CD4-positive, alpha-beta T cell treated with Interleukin-17A for 4 hours (primary cell): ENCODE measurements at regions not wholly inside any gene's neighbourhood (a gene's known extent, or its start where the extent isn't known, plus 50 kb on each side); places are given as distances from the start of the nearest gene placed in this dataset.
"Not testable (repeated sequence)": the region's sequence is repeated elsewhere in the genome, so short reads cannot be mapped to it uniquely, and the experiment has no call there.

Experiments
- DNase-seq: peaks from one replicate; pipeline ENCODE4 v3.0.0-alpha.2; 2020; ENCODE audit warnings: mixed read lengths

DNA sequence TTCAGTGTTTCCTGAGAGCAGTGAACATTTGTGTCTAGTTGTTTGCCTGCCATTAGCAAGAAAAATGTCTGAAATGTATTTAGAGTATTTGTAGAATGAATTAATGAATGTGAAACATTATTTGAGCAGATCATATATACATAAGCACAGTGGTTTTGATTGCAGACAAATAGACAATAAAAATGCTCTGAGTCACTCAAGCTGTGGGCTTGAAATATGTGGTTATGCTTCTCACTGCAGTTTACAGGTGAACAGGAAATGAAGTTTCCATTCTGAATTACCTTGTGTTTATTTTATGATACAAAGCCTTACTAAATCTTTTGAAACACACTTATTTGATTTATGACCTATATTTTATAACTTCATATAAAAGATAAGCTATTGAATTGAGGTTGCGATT lies 827.7 kb downstream of the TMTC2 start:
- DNase-seq = no peak

DNA sequence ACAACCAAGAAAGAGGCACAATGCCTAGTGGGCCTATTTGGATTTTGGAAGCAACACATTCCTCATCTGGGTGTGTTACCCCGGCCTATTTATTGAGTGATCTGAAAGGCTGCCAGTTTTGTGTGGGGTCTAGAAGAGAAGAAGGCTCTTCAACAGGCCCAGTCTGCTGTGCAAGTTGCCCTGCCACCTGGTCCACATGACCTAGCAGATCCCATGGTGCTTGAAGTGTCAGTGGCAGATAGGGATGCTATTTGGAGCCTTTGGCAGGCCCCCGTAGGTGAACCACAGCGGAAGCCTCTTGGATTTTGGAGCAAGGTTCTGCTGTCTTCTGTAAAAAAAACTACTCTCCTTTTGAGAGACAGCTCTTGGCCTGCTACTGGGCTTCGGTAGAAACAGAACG lies 820.1 kb downstream of the TMTC2 start:
- no peak for DNase-seq

DNA sequence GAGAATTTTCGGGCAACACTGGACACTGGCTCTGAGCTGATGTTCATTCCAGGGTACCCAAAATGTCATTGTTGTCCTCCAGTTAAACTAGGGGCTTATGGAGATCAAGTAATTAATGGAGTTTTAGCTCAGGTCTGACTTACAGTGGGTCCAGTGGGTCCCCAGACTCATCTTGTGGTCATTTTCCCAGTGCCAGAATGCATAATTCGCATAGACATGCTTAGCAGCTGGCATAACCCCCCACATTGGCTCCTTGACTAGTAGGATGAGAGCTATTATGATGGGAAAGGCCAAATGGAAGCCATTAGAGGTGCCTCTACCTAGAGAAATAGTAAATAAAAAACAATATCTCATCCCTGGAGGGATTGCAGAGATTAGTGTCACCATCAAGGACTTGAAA lies 818.9 kb downstream of the TMTC2 start:
- no peak for DNase-seq

DNA sequence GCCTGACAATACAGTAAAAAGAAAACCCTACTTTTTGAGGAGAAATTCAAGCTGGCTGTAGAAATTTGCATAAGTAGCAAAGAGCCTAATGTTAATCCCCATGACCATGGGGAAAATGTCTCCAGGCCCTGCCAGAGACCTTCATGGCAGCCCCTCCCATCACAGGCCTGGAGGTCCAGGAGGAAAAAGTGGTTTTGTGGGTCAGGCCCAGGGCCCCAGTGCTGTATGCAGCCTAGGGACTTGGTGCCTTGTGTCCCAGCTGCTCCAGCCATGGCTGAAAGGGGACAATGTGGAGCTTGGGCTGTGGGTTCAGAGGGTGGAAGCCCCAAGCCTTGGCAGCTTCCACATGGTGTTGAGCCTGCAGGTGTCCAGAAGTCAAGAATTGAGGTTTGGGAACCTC lies 813.2 kb downstream of the TMTC2 start:
- not testable (repeated sequence) for DNase-seq

DNA sequence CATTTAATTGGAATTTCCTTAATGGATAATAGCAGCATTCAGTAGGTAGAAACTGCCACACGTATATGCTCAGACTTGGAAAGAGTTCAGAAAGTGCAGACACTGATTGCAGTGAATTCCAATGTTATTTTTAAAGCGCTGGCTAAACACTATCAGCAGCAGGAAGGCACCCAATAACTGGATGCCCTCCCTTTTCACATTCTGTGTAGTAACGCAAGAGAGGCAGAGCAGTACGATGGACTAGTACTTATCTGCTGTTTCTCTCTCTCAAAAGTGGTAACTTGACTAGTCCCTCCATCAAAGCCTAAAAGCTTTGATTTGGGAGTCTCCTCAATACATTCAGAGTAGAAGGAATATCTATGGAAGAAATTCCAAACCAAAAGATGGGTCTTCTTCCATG lies 791.0 kb downstream of the TMTC2 start:
- no peak for DNase-seq

DNA sequence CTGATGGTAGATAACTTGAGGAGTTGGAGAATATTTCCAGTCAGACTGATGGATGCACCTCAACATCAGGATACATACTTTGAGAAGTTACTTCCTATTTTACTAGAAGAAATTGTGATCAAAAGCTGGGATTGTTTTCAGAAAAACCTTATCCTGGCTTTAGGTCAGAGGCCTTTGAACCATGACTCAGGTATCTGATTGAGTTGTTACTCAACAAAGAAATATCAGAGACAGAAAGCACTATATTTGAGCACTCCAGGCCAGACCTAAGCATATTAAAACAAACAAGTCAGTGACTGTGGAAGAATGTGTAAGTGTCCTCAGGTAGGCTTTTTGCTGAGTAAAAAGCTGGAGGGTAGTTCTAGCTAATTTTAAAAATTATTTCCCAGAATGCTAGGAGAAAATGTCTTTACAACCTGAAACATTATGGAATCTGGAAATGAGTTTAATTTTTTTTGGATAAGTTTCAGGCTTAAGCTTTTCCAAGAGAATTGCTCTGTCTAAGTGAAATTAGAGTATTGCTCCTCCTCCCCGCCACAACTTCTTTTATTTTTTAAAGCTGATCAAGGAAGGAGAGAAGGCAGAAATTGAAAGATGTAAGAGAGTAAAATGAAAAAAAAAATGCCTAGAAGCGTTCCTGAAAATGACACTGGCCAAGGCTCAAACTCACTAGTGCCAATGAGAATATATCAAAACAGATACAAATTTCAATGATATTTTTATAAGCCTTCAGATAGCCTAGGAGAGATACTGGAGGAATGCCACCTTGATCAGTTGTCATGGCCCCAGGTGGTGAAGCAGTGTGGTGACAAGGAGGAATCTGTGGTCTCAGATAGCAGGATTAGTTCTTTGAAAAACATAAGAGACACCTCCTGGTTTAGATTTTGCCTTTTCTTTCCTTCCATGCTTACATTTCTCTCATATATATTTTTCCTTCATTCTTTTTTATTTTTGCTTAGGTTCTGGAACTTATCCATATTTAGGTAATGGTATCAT lies 790.3 kb downstream of the TMTC2 start:
- DNase-seq = no peak

DNA sequence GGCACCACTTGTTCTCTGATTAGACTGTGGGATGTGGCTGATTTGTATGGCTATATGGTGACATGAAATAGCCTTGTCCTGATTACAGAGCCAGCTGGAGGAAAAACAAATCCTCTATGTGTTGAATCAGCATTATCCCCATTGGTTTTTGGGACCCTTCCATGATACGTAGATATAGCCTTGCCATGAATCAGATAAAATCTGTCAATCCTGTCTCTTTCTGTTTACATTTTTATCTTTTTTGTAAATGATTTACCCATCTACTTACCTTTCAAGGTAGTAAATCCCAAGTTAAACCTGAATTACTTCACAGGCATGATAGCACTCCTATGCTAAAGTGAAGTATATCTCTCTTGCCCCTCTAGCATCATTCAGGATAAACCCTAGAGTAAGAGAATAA lies 789.3 kb downstream of the TMTC2 start:
- no peak for DNase-seq

DNA sequence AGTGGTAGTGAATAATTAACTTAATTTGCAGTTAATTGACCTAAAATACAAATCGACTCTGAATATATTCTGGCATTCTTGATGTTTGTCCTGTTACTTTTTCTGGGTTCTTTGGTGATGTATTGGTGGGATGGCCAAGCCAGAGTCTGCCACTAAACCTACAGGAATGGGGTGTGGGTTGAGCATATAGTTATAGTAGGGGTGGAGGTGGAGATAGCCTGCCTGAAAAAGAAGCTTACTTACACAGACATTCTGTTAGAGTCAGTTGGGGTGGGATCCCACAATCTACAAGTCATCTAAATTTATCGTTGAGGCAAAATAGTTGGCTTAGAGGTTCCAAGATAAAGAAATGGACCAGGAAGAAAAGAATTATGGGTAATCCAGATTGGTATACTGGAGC lies 787.7 kb downstream of the TMTC2 start:
- no peak for DNase-seq

DNA sequence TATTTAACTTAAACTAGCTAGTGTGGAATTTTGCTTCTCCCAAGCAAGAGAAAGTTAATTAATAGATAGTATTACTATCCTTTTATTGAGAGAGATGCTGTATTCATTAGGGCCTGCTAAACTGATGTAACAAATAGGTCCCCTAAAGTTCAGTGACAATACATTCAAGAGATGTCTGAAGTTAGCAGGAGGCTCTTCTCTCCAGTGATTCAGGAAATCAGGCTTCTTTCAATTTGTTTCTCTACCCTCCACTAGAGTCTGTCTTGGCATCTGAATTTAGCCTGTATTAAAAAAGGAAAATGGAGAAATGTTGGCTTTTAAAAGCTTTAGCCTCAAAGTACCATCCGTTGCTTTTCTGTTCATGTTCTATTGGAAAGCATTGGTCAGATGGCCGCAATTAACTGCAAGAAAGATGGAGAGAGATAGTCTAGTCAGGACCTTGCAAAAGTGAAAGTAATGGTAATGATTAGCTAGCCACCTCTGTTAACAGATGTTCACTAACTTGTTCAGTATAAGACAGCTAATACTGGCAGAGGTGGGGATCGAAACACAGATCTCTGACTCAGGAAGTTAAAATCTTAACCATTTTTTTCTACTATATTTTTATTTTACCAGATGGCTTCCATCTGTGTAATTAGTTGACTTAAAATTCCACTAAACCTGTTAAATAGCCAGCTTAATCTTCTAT lies 786.8 kb downstream of the TMTC2 start:
- DNase-seq = no peak

DNA sequence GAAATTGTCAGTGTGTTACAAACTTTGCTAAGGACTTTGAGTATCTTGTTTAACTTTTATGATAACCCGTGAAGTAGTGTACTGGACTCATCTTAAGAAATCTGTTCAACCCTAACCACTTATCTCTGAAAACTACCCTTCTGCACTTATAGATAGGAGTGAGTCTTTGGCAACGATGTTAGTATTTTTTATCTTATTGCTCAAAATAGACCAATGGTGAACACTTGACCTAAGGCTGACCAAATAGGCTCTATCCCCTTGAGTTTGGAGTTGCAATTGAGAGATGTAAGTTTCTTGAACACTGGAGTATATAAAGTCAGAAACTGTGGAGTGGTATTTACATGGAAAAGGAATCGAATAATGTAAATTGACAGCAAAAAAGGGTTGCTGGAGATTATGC lies 786.1 kb downstream of the TMTC2 start:
- no peak for DNase-seq

DNA sequence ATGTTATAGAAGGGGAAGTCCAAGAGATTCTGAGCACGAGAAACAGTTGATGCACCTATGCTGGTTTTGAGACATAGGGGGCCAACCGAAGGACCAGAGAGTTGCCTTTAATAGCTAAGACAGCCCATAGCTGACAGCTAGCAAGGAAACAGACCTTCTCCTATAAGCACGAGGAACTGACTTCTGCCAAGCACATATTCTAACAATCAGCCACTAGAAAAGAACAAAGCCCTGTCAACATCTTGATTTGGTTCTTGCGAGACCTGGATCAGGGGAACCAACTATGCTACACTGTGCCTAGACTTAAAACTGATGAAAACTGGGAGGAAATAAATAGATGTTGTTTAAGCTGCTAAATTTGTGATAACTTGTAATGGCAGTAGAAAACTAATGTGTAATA lies 785.6 kb downstream of the TMTC2 start:
- no peak for DNase-seq

DNA sequence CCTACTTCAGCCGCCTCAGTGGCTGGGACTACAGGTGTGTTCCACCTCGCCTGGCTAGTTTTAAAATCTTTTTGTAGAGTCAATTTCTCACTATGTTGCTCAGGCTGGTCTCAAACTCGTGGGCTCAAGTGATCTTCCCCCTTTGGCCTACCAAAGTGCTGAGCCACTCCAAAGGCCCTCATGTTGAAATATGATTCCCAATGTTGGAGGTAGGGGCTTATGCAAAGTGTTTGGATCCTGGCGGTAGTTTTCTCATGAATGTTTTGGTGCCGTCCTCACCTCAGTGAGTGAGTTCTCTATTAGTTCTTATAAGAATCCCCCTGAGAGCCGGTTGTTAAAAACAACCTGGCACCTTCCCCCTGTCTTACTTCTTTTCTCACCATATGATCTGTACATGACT lies 784.6 kb downstream of the TMTC2 start:
- no peak for DNase-seq

DNA sequence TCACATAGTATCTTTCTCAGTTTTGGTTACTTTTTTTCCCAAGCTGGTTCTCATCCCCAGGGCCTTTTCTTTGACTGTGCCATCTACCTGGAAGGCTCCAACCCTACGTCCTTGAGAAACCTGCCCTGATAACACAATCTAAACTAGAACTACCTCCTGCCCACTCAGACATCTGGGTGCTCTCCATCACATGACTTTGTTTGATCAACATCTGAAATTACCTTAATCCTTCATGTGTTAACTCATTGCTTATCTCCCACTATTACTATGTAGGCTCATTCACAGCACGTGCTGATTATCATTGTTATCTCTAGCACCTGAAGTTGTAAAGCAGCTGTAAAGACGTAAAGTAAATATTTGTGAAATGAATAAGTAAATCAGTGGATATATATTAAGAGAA lies 784.0 kb downstream of the TMTC2 start:
- no peak for DNase-seq

DNA sequence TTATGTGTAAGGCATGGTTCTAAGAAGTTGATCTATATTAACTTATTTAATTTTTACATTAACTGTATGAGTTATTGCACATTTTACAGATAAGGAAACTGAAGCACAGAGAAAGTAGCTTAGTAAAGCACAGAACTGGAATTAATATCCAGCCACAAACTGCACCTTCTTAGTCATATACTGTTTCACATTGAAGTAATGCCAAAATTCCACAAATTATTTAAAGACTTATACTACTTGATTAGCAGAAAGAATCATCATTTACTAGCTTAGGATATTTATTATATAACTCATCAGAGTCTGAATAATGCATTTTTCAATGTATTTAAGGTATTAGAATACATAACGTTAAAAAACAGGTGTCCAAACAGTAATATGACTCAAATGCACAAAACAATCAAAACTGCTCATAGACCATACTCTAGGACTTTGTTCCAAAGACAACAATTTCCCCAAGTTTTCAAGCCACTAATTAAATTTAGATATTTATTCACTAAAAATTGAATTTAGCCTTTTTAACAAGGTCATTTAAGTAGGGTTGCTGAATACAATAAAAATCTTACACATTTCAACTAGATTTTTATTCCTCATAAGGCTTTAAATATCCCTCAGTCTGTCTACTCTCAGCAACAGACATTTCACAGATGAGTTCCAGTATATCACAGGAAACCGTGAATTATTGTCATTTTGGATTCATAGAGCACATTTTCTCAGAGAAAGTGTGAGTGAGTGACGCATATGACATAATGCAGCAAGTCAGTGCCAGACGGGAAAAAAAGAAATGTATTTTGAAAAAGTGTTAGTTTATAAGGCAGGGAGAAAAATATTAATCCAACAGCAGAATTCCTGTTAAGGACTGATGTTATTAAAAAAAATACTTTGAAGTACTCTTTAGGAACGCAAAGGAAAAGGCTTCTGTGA lies 782.5 kb downstream of the TMTC2 start:
- DNase-seq = no peak

DNA sequence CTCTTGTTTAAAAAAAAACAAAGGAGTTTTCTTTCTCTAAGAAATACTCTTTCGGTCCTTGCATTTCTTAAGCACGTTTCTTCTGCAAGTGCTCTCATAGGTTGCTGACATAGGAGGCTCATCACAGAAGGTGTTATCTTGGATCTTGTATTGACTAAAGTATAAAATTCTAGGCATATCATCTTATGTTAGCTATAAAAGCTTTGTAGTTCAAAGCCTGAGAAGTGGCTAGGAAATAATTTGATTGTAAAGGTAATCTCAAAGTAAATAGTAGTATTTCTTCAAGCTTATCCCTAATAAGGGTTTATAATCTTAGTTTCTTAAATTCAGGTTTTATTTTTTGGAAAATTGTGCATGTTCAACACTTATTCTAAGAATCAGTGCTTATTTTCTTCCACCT lies 778.9 kb downstream of the TMTC2 start:
- no peak for DNase-seq

DNA sequence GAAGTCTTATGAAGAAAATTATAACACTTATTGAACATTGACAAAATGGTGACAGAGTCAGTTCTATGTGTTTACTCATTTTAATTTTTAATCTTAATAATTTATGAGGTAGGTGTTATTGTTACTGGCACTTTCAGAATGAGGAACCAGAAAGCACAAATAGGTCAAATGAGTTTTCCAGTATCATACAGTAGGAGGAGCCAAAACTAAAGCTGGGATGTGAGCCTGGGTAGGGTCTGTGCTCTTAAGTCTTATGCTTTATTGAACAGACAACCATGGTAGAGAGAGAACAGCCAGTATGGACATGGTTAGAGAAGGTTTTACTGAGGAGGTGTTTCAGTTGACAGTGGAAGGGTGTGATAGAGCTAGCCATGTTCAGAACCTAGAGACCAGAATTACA lies 775.7 kb downstream of the TMTC2 start:
- no peak for DNase-seq

DNA sequence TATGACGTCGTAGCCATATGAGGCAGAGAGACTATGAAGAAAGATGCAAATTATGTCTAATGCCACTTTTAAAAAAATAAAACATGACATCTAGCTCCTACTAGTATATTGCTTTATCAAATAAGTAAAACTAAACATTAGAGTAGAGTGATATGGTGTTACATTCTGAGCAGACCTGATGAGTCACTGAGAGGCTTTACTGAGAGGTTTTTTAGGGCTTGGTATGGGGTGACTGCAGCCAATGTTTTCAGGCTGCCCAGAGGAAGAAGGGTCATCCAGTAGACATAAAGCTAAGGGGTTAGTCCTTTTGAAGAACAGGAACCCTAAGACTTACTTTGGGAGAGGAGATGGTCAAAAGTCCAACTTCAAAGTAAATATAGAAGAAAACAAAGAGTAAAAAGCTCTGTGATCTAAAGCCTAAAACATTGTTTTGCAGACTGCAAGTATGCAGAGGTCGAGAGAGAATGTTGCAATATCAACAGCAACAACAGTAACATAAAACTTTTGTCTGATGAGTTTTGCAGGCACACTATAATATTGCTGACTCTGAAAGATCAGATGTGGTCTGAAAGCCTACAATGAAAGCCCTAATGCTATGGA lies 774.7 kb downstream of the TMTC2 start:
- DNase-seq = no peak

DNA sequence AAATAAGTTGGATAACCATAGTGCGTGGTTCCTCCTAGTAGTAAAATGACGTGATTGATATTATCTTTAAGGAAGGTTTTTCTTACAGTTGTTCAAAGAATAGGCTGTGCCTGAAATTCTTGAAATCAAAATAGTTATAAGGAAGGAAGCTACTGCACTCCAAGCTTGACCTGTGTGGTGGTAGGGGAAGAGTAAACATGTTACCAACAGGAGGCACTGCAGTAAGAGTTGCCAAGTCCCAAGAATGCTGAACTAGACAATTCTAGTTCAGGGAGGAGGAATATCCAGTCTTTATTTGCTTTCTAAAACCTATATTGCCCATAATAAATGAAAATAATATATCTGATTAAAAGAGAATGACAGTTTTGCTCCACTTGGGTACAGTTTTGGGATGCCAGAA lies 764.5 kb downstream of the TMTC2 start:
- no peak for DNase-seq

DNA sequence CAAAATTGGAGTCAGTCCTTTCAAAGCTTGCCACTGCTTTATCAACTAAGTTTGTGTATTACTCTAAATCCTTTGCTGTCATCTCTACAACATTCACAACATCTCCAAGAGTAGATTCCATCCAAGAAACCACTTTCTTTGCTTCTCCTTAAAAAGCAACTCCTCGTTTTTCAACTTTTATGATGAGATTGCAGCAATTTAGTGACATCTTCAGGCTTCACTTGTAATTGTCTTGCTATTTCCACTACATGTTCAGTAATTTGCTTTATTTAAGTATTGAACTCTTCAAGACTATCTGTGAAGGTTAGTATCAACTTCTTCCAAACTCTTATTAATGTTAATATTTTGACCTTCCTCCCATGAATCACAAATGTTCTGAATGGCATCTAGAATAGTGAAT lies 747.9 kb downstream of the TMTC2 start:
- DNase-seq = no peak

DNA sequence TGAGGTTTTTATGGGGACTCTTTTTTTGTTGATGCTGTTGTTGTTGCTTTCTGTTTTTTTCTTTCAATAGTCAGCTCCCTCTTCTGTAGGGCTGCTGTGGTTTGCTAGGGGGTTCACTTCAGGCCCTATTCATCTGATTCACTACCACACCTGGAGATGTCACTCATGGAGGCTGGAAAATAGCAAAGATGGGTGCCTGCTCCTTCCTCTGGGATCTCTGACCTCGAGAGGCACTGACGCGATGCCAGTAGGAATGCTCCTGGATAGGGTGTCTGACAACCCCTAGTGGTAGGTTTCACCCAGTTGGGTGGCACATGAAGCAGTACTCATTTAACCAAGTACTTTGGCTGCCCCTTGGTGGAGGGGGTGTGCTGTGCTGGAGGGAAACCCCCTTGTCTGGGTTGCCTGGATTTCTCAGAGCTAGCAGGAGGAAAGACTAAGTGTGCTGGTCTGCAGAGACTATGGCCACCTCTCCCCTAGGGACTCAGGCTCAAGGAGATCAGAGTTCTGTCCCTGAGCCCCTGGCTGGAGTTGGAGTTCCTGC lies 745.5 kb downstream of the TMTC2 start:
- DNase-seq = no peak

DNA sequence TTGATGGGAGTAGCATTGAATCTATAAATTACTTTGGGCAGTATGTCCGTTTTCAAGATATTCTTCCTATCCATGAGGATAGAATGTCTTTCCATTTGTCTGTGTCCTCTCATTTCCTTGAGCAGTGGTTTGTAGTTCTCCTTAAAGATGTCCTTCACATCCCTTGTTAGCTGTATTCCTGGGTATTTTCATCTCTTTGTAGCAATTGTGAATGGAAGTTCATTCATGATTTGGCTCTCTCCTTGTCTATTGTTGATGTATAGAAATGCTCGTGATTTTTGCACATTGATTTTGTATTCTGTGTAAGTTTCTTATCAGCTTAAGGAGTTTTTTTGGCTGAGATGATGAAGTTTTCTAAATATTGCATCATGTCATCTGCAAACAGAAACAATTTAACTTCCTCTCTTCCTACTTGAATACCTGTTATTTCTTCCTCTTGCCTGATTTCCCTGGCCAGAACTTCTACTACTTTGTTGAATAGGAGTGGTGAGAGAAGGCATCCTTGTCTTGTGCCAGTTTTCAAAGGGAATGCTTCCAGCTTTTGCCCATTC lies 741.0 kb downstream of the TMTC2 start:
- DNase-seq = not testable (repeated sequence)

DNA sequence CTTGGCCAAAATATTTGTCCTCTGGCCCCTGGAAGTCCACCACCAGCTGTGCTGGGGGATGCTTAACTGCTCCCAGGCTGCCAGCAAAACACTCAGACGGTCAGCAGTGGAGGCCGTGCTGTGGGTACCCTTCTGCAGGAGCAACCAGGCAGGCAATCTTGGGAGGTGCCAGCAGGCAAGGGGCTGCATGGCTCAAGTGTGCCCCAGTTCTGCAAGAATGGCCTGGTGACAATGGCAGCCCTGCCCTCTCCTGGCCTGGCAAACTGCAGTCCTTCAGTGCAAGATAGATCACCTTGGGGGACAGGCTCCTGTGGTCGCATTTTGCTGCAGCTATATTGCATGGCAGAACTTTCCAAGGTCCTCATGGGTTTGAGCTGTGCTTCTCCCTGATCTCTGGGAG lies 728.3 kb downstream of the TMTC2 start:
- no peak for DNase-seq
